HG03342 (cell line): ENCODE measurements at regions not wholly inside any gene's neighbourhood (a gene's known extent, or its start where the extent isn't known, plus 50 kb on each side); places are given as distances from the start of the nearest gene placed in this dataset.
"Not testable (repeated sequence)": the region's sequence is repeated elsewhere in the genome, so short reads cannot be mapped to it uniquely, and the experiment has no call there.

Experiments used
- ATAC-seq: cut with Tn5 transposase; IDR thresholded peaks from one replicate; pipeline ENCODE4 v1.9.1; 2021; ENCODE audit warnings: mild to moderate bottlenecking, moderate library complexity; ENCODE audit not compliant: unreplicated experiment

- ATAC-seq = no peak
These were observed 500.0 kb upstream of the RUNX1 start for GRCh38 chr21:35548904-35549615.

DNA sequence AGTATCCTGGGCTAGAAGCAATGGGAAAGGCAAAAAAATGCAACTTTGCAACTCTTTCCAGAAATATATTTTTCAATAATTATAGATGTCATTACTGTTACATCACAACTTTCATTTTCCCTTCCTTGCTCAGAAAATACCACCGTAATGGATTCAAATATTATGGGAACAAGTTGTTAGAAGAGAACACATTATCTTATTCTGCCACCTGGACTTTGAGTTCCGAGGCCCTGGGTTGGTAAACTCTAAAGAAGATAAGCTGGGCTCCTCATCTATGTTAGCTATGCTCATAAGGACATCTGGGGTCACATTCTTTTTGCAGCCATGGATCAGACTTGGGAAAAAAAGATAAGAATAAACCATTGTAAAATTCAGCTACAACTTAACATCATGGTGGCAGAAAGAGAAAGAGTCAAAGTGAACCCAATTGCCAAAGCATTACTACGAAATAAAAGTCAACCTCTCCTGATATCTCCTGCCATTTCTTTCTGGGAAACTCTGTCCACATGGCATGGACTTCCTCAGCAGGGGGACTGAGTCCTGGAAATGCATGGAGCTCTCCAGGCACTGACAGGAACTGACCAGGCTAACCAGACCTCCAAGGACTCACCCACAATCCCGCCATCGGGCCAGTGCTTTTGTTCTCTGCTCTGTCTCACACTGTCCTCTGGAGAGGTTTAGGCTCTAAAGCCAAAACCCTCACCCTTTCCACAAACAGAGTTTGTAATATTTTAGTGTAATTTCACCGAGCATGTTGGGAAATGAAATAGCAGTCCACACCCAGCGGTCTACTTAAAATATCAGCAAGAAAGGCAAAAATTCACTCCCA, 499.1 kb upstream of the RUNX1 start:
- ATAC-seq = no peak

DNA sequence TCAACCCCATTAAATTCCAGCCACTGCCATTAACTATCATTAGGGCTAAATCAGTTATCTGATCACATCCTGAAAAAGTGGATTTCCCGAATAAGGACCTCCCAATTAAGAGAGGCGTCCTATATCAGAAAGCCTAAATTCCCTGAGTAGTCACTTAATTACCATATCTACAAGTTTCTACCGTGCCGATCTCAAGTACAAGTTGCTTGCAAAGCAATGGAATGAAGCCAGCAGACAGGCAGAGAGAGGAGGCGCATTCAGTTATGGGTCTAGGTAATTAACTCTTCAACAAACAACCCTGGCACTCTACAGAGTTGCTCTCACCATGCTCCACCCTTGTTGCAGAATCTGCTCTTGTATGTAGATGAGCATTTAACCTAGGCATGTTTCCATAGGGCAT, 494.6 kb upstream of the RUNX1 start:
- no peak for ATAC-seq

- no peak for ATAC-seq
These were observed 492.0 kb upstream of the RUNX1 start for GRCh38 chr21:35540950-35541638.

GRCh38 chr21:35538386-35538785, 489.3 kb upstream of the RUNX1 start:
- ATAC-seq = no peak

- ATAC-seq = no peak
These were observed 488.5 kb upstream of the RUNX1 start for GRCh38 chr21:35537604-35538003.

DNA sequence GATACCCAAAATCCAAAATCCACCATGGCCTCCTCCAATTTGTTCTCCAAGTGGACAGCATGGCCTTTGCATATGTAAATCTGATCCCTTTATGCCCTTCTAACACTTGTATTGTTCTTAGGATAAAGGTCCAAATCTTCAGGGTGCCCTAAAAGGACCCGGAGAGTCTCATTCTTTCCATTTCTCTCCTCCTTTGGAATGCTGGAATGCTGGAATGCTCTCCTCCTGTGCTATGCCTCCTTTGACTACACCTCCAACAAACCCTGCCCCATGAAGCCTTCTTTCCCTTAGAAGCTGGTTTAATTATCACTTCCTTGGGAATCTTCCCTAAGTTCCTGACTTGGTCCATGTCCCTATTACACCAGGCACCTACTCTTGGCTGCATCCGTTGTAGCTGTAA, 484.8 kb upstream of the RUNX1 start:
- no peak for ATAC-seq

- no peak for ATAC-seq
These were observed 481.7 kb upstream of the RUNX1 start for GRCh38 chr21:35530766-35531165.

DNA sequence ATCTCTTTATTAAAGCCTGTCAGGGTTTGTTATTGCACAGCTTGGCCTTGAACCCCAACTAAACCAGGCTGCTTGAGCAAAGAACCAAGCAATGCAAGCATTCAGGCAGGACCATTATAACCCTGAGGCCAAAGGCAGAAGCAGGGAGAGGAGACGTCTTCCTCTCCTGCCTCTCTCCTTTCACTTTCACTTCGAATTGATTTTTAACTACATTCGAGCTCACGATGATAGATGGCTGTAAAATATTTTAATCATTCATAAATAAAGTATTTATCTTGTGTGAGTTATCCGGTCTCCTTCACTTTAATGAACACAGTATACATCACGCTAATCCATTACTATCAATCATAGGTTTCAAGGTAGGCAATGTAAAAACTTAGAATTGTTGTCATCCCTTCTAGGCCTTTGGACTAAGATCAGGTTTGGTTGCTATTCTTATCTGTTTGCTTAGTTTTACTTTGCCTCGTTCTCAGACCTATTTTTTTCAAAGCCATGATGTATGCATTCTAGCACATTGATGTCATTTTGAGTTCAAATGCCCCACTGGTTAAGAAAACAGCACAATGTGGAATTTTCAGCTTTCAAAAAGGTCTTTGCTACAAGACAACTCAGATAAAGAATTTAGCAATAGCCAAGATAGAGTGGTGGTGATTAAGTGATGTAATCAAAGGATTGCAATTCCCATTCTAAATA, 480.2 kb upstream of the RUNX1 start:
- ATAC-seq = peak; percentile 39

GRCh38 chr21:35528116-35529042, 479.3 kb upstream of the RUNX1 start:
- ATAC-seq = peak; percentile 35

DNA sequence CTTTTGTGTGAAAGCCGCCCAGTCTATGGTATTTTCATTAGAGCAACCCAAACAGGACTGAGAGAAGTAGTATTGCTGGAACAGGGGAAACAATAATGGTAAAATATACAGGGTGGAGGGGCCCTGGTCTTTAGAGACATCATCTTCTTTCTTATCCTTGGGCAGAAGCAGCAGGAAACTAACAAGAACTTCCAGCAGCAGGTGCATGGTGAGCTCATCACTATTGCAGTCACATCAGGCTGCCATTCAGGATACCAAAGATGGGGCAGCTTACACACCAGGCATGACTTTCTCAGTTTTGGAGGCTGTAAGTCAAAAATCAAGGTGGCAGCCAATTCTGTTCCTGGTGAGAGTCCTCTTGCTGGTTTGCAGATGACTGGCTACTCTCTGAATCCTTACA, 478.3 kb upstream of the RUNX1 start:
- ATAC-seq = no peak

DNA sequence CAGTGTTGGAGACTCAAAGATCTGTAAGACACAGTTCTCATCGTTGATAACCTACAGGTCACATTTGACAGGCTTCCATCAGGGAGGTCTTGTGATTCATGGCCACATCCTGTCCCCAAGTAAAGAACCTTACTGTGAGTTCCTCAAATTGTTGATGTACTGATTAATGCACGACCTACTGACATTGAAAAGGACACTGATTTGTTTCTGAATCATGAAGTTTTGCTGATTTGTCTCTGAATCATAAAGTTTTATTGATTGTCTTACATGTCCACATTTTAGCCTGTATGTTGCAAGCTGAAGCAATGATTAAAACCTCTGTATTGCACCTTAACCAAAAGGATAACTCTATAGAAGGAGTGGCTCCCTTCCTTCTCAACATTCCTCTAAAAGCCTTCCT, 476.3 kb upstream of the RUNX1 start:
- no peak for ATAC-seq

GRCh38 chr21:35521852-35522505, 472.9 kb upstream of the RUNX1 start:
- ATAC-seq = no peak

DNA sequence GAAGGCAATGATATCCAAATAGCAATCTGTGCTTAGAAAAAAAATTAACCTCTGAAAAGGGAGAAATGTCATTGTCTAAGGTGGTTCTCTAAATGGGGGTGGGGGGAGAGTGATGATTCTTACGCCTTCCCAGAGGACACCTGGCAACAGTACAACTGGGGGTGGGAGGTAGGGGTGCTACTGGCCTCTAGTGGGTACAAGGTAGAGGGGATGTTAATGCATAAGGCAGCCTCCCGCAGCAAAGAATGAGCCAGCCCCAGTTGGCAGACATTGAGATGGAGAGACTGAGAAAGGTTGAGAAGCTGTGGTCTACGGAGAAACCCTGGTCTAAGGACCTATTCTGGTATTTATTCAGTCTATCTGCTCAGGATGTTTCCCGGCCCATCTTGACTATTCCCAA, 472.2 kb upstream of the RUNX1 start:
- ATAC-seq = no peak

DNA sequence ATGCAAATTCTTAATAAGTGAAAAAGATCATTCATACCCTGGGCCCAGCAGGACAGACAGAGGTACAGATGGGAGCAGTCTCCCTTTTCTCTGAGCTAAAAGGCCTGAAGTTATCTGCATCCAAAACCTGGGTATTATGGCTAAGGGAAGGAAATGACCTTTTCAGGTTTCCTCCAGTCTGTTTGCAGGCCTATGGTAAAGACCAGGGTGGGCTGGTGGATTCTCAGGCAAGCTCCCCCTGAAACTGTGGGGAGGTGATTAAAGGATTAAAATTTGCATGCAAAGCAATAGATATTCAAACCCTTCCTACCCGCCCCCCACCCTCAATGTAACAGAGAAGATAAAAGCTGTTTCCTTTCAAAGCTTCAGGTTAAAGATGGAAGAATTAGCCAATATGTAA, 471.8 kb upstream of the RUNX1 start:
- no peak for ATAC-seq

GRCh38 chr21:35520302-35520701, 471.2 kb upstream of the RUNX1 start:
- no peak for ATAC-seq

- no peak for ATAC-seq
These were observed 468.8 kb upstream of the RUNX1 start for GRCh38 chr21:35517865-35518264.

- not testable (repeated sequence) for ATAC-seq
These were observed 467.2 kb upstream of the RUNX1 start for GRCh38 chr21:35516292-35516691.

DNA sequence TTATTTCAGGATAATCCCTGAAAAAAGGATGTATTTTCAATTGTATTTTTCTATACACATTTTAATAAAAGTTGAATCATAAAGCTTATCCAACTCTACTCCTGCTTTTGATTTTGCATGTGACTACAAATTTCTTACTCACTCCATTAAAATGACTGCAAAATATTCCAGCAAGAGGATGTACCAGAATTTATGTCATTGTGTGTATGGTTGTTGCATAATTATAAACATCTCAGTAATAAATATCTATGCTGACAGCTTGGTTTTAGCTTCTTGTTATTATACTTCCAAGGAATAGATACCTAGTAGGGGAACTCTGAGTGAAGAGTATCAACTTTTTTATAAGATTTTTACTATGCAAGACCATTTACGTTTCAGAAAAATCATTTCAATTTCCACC, 463.2 kb upstream of the RUNX1 start:
- ATAC-seq = no peak
